Neural cell (in vitro differentiated cells): ENCODE measurements at regions not wholly inside any gene's neighbourhood (a gene's known extent, or its start where the extent isn't known, plus 50 kb on each side); places are given as distances from the start of the nearest gene placed in this dataset.

Source experiments
- H2AFZ ChIP-seq: fragments of 200-600, 300-800 bp; sonication (generic), shearing (Covaris generic); 2 replicates; pipeline ENCODE4 v1.6.0; 2014; ENCODE audit warnings: low read depth, mild to moderate bottlenecking, antibody characterized with exemption, low read length, moderate library complexity
- H3F3A ChIP-seq: fragments of 200-600 bp; shearing (Covaris generic); 2 replicates; pipeline ENCODE4 v1.6.1; 2016; ENCODE audit warnings: mild to moderate bottlenecking, moderate library complexity, mixed read lengths, antibody characterized with exemption, low read length; ENCODE audit not compliant: insufficient read depth, poor library complexity, severe bottlenecking
- H3K27ac ChIP-seq: fragments of 200-600, 300-800 bp; sonication (generic), shearing (Covaris generic); 2 replicates; pipeline ENCODE4 v1.5.1; 2014; ENCODE audit warnings: mild to moderate bottlenecking, low read length, moderate library complexity
- H3K27me3 ChIP-seq: fragments of 300-800, 200-600 bp; sonication (generic), shearing (Covaris generic); 2 replicates; pipeline ENCODE4 v1.6.0; 2014; ENCODE audit warnings: mild to moderate bottlenecking, low read depth, low read length, moderate library complexity; ENCODE audit not compliant: insufficient read depth
- H3K36me3 ChIP-seq: fragments of 300-800, 200-600 bp; sonication (generic), shearing (Covaris generic); 2 replicates; pipeline ENCODE4 v1.5.1; 2014; ENCODE audit warnings: mild to moderate bottlenecking, antibody characterized with exemption, low read length, moderate library complexity; ENCODE audit not compliant: insufficient read depth
- H3K4me2 ChIP-seq: fragments of 300-800, 200-600 bp; sonication (generic), shearing (Covaris generic); 2 replicates; pipeline ENCODE4 v1.6.0; 2014; ENCODE audit warnings: mild to moderate bottlenecking, low read length
- H3K4me3 ChIP-seq: fragments of 300-800, 200-600 bp; sonication (generic), shearing (Covaris generic); 2 replicates; pipeline ENCODE4 v1.5.1; 2014; ENCODE audit warnings: mild to moderate bottlenecking, low read length, moderate library complexity
- H3K79me2 ChIP-seq: fragments of 200-600 bp; shearing (Covaris generic); replicated peaks from 2 replicates; pipeline ENCODE4 v1.6.0; 2014; ENCODE audit warnings: mild to moderate bottlenecking, low read length, moderate library complexity; ENCODE audit not compliant: insufficient read depth
- H3K9ac ChIP-seq: fragments of 300-800, 200-600 bp; sonication (generic), shearing (Covaris generic); 2 replicates; pipeline ENCODE4 v1.6.1; 2016; ENCODE audit warnings: mild to moderate bottlenecking, low read length, mixed read lengths
- H3K9me2 ChIP-seq: fragments of 200-600 bp; shearing (Covaris generic); 2 replicates; pipeline ENCODE4 v1.6.1; 2016; ENCODE audit warnings: mild to moderate bottlenecking, low read length, mixed read lengths; ENCODE audit not compliant: insufficient read depth
- H3K9me3 ChIP-seq: fragments of 200-600, 300-800 bp; sonication (generic), shearing (Covaris generic); 2 replicates; pipeline ENCODE4 v1.6.1; 2016; ENCODE audit warnings: mild to moderate bottlenecking, mixed run types, low read length, moderate library complexity, mixed read lengths
- H4K20me1 ChIP-seq: fragments of 200-600 bp; shearing (Covaris generic); 2 replicates; pipeline ENCODE4 v1.6.1; 2016; ENCODE audit warnings: mild to moderate bottlenecking, mixed run types; ENCODE audit not compliant: insufficient read depth
- EP300 ChIP-seq: fragments of 450-650 bp; conservative IDR thresholded peaks from 2 replicates; pipeline ENCODE4 v1.6.1; 2014; ENCODE audit warnings: antibody characterized with exemption, mild to moderate bottlenecking, moderate library complexity; ENCODE audit not compliant: poor library complexity, severe bottlenecking
- EZH2 ChIP-seq: fragments of 200-600, 300-800 bp; shearing (Covaris generic), sonication (generic); IDR thresholded peaks from 2 replicates; pipeline ENCODE4 v1.6.1; 2014; ENCODE audit warnings: antibody characterized with exemption, low read length, borderline replicate concordance, mild to moderate bottlenecking; ENCODE audit not compliant: insufficient read depth, poor library complexity, severe bottlenecking
- MXI1 ChIP-seq: fragments of 450-650 bp; conservative IDR thresholded peaks from 2 replicates; pipeline ENCODE4 v1.6.1; 2014; ENCODE audit warnings: antibody characterized with exemption, mild to moderate bottlenecking; ENCODE audit not compliant: poor library complexity, severe bottlenecking
- POLR2AphosphoS5 ChIP-seq: IDR thresholded peaks from 2 replicates; pipeline ENCODE4 v1.6.1; 2012
- RAD21 ChIP-seq: fragments of 450-650 bp; conservative IDR thresholded peaks from 2 replicates; pipeline ENCODE4 v1.6.1; 2014; ENCODE audit warnings: antibody characterized with exemption, mild to moderate bottlenecking, moderate library complexity
- REST ChIP-seq: IDR thresholded peaks from 2 replicates; pipeline ENCODE4 v1.6.1; 2012; ENCODE audit warnings: borderline replicate concordance
- SMC3 ChIP-seq: fragments of 450-650 bp; conservative IDR thresholded peaks from 2 replicates; pipeline ENCODE4 v1.6.1; 2014; ENCODE audit warnings: antibody characterized with exemption, mild to moderate bottlenecking, moderate library complexity; ENCODE audit not compliant: poor library complexity
- TAF1 ChIP-seq: IDR thresholded peaks from 2 replicates; pipeline ENCODE4 v1.6.1; 2012; ENCODE audit warnings: low read depth
- TF ChIP-seq, protein P1 (sequence below): fragments of 450-650 bp; IDR thresholded peaks from 2 replicates; pipeline ENCODE4 v1.5.1; 2014; ENCODE audit warnings: antibody characterized with exemption, mild to moderate bottlenecking, moderate library complexity; ENCODE audit not compliant: poor library complexity, severe bottlenecking

DNA sequence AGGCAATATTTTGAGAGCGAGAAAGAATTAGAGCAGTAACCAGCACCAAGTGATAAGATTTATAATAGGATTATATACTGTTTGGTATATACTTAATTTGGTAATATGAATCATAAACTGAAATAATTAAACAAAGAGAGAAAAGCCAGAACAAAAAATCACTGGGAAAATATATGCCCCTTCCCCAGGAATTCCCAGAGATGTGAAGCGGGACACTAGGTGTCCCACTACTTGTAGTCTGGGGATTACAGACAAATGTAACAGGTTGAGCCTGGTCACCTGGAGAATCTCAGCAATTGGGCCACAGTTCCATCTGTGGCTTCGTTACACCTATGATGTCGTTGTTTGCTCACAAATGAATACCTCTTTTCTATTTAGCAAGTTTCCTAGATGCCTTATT lies 256.1 kb upstream of the CHAC2 start:
- H3K9me3 ChIP-seq: no peaks in the 10 kb centered on the region
- no peaks in the 10 kb centered on the region for H4K20me1 ChIP-seq
- no peak overlapping the region for H2AFZ ChIP-seq
- H3F3A ChIP-seq: no peaks in the 10 kb centered on the region
- H3K9ac ChIP-seq: no peak overlapping the region
- TF ChIP-seq EZH2 (no peak), EP300 (no peak), RAD21 (no peak), POLR2AphosphoS5 (no peak), MXI1 (no peak), TAF1 (no peak), SMC3 (no peak), REST (no peak)
- TF ChIP-seq, protein P1, sequence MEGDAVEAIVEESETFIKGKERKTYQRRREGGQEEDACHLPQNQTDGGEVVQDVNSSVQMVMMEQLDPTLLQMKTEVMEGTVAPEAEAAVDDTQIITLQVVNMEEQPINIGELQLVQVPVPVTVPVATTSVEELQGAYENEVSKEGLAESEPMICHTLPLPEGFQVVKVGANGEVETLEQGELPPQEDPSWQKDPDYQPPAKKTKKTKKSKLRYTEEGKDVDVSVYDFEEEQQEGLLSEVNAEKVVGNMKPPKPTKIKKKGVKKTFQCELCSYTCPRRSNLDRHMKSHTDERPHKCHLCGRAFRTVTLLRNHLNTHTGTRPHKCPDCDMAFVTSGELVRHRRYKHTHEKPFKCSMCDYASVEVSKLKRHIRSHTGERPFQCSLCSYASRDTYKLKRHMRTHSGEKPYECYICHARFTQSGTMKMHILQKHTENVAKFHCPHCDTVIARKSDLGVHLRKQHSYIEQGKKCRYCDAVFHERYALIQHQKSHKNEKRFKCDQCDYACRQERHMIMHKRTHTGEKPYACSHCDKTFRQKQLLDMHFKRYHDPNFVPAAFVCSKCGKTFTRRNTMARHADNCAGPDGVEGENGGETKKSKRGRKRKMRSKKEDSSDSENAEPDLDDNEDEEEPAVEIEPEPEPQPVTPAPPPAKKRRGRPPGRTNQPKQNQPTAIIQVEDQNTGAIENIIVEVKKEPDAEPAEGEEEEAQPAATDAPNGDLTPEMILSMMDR: no peak
- H3K9me2 ChIP-seq: no peaks in the 10 kb centered on the region
- H3K4me2 ChIP-seq: no peak overlapping the region
- H3K36me3 ChIP-seq: no peaks in the 10 kb centered on the region
- no peaks in the 10 kb centered on the region for H3K27me3 ChIP-seq
- no peak overlapping the region for H3K4me3 ChIP-seq
- H3K79me2 ChIP-seq: no peaks in the 10 kb centered on the region
- H3K27ac ChIP-seq: no peak overlapping the region

DNA sequence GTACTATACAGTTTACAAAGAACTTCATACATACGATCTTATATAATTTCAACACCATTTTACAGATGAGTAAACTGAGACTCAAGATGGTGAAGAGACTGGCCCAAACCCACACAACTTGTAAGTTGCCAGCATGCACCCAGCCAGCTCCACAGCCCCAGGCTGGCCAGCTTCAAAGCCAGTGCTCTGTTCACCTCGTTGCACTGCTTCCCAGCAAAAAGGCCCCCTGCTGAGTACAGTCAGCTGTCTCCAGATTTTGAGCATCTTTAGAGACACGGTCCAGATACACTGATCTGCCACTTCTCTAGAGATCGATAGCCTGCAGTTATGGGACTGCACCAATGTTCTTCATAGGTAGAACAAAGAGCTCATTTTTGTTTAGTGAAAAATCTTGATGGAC lies 257.2 kb upstream of the CHAC2 start:
- Histone ChIP-seq H3F3A (no peaks in the 10 kb centered on the region), H3K9ac (no peak overlapping the region), H3K9me2 (no peaks in the 10 kb centered on the region), H3K9me3 (no peaks in the 10 kb centered on the region), H3K4me2 (no peak overlapping the region), H3K79me2 (no peaks in the 10 kb centered on the region), H3K27me3 (no peaks in the 10 kb centered on the region), H3K4me3 (no peak overlapping the region), H2AFZ (no peak overlapping the region), H4K20me1 (no peaks in the 10 kb centered on the region), H3K36me3 (no peaks in the 10 kb centered on the region), H3K27ac (no peak overlapping the region)
- TF ChIP-seq EP300 (no peak), REST (no peak), RAD21 (no peak), SMC3 (no peak), MXI1 (no peak), POLR2AphosphoS5 (no peak), EZH2 (no peak)
- TF ChIP-seq, protein P1: no peak
